Psoas muscle (tissue), 7 donors: ENCODE measurements at regions not wholly inside any gene's neighbourhood (a gene's known extent, or its start where the extent isn't known, plus 50 kb on each side); places are given as distances from the start of the nearest gene placed in this dataset.

Experiments
- ATAC-seq, 4 donors: fragments of 200-7000 bp; cut with Tn5 transposase; one replicate each; pipeline ENCODE4 v1.9.1; 2020; ENCODE audit warnings: moderate library complexity in 3 of 4, mild to moderate bottlenecking in 2 of 4
- DNase-seq, 2 donors: peaks; one replicate each; pipeline ENCODE4 v3.0.0-alpha.2; 2020
- H3K27ac ChIP-seq: fragments of 200-600 bp; one replicate; pipeline ENCODE4 v1.8.0; 2022
- H3K27me3 ChIP-seq, 3 donors: fragments of 200-600 bp in 1 of 3; one replicate each; pipeline versions ENCODE4 v1.6.1 to v1.8.0; 2013 to 2022; ENCODE audit warnings: low read length in 2 of 3, mild to moderate bottlenecking in 2 of 3, moderate library complexity in 1 of 3; ENCODE audit not compliant: insufficient read depth in 3 of 3
- H3K36me3 ChIP-seq, 2 donors: fragments of 200-600 bp in 1 of 2; one replicate each; pipeline versions ENCODE4 v1.6.1 to v1.8.0; 2013 to 2022; ENCODE audit warnings: low read depth in 1 of 2, mild to moderate bottlenecking in 1 of 2, moderate library complexity in 1 of 2; ENCODE audit not compliant: insufficient read depth in 1 of 2
- H3K4me1 ChIP-seq: fragments of 200-600 bp; one replicate; pipeline ENCODE4 v1.8.0; 2022
- H3K4me3 ChIP-seq: fragments of 200-600 bp; one replicate; pipeline ENCODE4 v1.8.0; 2022; ENCODE audit warnings: mild to moderate bottlenecking
- H3K9me3 ChIP-seq: fragments of 200-600 bp; one replicate; pipeline ENCODE4 v1.8.0; 2022
- whole genome bisulfite sequencing, 3 donors: extraction: QIAGEN DNeasy Blood & Tissue Kit; methylation state at CpG; one replicate each; pipeline versions ENCODE4 v1.1.6 to v1.1.7; 2013; 5-methylcytosine and 5-hydroxymethylcytosine counted together
- intact Hi-C, 2 donors: fragments of 100-400 bp; cut with DNase I; formaldehyde crosslinking; loops; one replicate each; pipeline versions ENCODE4 v1.11.0 to v1.14.2; 2022
- TF ChIP-seq, protein P1 (sequence below): fragments of 200-600 bp; IDR thresholded peaks from one replicate; pipeline ENCODE4 v1.8.0; 2022; ENCODE audit warnings: antibody characterized with exemption
- donor health status: healthy with polysubstance abuse.
- donor health status: DM: no; HTN: no; CAD: no; lungs with moderate emphysema.
- donor health status: Bipolar disorder and iron deficiency.
- donor health status: healthy.
- donor health status: DM: yes; HTN: yes; CAD: no.
- donor health status: DM: no; HTN: no; CAD: no.
- donor health status: DM: yes; HTN: yes; CAD: no.

DNA sequence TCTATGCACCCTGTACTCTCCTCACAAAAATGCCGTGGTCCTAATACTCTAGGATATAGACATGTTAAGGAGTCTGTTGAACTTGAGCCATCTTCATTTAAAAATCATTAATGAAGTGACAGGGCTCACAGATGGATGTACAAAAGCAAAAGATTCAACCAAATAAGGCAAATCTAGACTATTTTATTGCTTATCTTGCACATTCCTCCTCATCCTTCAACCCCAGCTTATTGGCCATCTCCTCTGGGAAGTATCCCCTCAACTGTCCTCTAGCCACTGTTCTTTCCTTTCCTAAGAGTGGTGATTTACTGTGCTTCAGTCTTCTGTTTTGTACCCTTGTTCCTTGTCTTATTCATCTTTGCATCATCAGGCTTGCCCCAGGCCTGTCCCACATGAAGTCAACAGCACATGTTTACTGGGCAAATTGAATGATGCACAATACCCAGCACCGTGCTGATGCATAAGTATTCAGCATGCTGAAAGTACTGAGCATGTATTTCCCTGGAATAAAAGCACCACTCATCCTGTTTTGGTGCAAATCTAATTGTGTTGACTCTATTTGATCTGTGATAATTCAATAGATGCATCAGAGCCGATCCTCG lies 287.3 kb upstream of the CLNK start:
- H3K4me1 ChIP-seq, result no peaks in the 10 kb centered on the region
- no peaks in the 10 kb centered on the region for H3K36me3 ChIP-seq
- ATAC-seq (no peak), DNase-seq (no peak)
- intact Hi-C loops, result no loop called here
- no peak overlapping the region for H3K4me3 ChIP-seq
- H3K9me3 ChIP-seq, result no peaks in the 10 kb centered on the region
- WGBS, 3 donors, result 81 to 93% (median 83%) methylated on average over 4 of the region's 4 CpGs
- no peak overlapping the region for H3K27ac ChIP-seq
- H3K27me3 ChIP-seq, result no peaks in the 10 kb centered on the region
- TF ChIP-seq, protein P1, sequence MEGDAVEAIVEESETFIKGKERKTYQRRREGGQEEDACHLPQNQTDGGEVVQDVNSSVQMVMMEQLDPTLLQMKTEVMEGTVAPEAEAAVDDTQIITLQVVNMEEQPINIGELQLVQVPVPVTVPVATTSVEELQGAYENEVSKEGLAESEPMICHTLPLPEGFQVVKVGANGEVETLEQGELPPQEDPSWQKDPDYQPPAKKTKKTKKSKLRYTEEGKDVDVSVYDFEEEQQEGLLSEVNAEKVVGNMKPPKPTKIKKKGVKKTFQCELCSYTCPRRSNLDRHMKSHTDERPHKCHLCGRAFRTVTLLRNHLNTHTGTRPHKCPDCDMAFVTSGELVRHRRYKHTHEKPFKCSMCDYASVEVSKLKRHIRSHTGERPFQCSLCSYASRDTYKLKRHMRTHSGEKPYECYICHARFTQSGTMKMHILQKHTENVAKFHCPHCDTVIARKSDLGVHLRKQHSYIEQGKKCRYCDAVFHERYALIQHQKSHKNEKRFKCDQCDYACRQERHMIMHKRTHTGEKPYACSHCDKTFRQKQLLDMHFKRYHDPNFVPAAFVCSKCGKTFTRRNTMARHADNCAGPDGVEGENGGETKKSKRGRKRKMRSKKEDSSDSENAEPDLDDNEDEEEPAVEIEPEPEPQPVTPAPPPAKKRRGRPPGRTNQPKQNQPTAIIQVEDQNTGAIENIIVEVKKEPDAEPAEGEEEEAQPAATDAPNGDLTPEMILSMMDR, result no peak

DNA sequence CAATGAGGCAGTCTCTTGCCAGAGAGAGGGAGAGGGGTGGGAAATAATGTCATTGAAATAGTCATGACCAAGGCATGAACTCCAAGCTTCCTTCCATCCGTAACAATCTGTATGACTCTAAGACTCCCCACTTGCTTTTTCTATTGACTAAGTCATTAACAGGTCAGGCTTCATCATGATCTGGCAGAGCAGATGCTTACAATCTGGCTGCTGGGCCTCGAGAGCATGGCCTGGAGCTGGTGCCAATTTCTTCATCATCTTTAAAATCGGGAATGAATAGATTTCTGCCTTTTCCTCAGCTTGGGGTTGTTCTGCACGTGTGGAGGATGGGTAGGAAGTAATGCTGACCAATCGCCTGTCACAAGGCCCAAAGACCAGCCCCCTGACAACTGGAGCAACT lies 280.6 kb upstream of the CLNK start:
- Histone ChIP-seq H3K4me3 (no peak overlapping the region), H3K27me3 (no peaks in the 10 kb centered on the region), H3K36me3 (no peaks in the 10 kb centered on the region), H3K9me3 (no peaks in the 10 kb centered on the region), H3K4me1 (no peaks in the 10 kb centered on the region), H3K27ac (no peak overlapping the region)
- TF ChIP-seq, protein P1, result no peak
- intact Hi-C loops, result no loop called here
- DNase-seq (no peak), ATAC-seq (no peak)
- 39 to 56% (median 45%) methylated on average over 5 of the region's 5 CpGs for WGBS, 3 donors

DNA sequence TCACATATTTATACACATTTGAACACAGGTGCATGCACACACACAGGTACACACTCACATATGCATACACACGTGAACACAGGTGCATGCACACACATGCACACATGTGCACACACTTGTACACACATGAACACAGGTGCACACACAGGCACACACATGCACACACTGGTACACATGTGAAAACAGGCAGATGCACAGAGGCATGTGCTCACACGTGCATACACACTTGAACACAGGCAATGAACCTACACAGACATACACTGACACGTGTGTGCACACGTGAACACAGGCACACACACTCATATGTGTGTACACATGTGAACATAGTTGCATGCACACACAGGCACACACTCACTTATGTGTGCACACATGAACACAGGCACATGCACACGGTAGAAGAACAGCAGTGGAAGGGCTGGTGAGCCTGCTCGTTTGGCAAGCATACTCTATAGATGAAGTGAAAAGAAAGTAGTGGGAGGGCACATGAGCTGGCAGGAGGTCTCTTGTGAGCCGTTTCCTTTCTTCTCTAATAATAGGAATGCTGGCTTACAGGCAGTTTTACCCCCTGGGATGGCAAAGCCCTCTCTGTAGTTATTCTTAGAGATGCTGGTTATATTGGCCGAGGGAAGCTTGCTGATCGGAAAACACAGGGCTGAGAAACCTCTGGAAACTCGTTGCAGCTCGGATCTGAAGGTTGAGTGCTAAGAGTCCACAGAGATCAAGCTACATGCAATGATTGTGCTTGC lies 279.6 kb upstream of the CLNK start:
- WGBS, 3 donors, result 62 to 69% (median 63%) methylated on average over 11 of the region's 11 CpGs

DNA sequence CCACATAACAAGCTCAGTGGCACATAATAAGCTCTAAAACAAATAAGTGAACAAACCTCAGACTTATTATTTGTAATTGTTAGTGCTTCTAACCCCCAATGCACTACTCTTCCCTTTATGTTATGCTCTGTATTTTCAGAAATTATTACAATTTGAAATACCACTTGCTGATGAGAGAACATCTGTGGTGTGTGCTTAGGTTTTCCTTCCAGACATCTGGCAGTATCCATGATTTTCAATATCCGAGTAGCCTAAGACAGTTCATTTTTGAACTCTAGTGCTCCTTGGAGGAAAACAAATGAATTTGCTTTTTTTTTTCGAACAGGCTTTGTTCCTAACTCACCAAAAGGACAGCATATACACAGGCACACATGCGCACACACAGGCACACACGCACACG lies 278.7 kb upstream of the CLNK start:
- intact Hi-C loops, result no loop called here
- 78 to 86% (median 83%) methylated on average over 5 of the region's 5 CpGs for WGBS, 3 donors
- Histone ChIP-seq H3K27me3 (no peaks in the 10 kb centered on the region), H3K36me3 (no peaks in the 10 kb centered on the region), H3K4me3 (no peak overlapping the region), H3K27ac (no peak overlapping the region), H3K4me1 (no peaks in the 10 kb centered on the region), H3K9me3 (no peaks in the 10 kb centered on the region)
- TF ChIP-seq, protein P1, result no peak
- ATAC-seq (no peak), DNase-seq (no peak)

More for the DNA sequence above, 279.6 kb upstream of the CLNK start:
- TF ChIP-seq, protein P1, result no peak
- no peak for ATAC-seq
- no peaks in the 10 kb centered on the region for H3K4me1 ChIP-seq
- H3K27ac ChIP-seq, result no peak overlapping the region
- intact Hi-C loops, result no loop called here
- no peaks in the 10 kb centered on the region for H3K36me3 ChIP-seq
- H3K4me3 ChIP-seq, result no peak overlapping the region
- H3K9me3 ChIP-seq, result no peaks in the 10 kb centered on the region
- no peaks in the 10 kb centered on the region for H3K27me3 ChIP-seq
- no peak for DNase-seq
